ENCODE measurements at regions not wholly inside any gene's neighbourhood (a gene's known extent, or its start where the extent isn't known, plus 50 kb on each side); places are given as distances from the start of the nearest gene placed in this dataset.
A peak's percentile ranks its signal among the peaks of the same experiment; 100 is the strongest.
"Not testable (repeated sequence)": the region's sequence is repeated elsewhere in the genome, so short reads cannot be mapped to it uniquely, and the experiment has no call there.

DNA sequence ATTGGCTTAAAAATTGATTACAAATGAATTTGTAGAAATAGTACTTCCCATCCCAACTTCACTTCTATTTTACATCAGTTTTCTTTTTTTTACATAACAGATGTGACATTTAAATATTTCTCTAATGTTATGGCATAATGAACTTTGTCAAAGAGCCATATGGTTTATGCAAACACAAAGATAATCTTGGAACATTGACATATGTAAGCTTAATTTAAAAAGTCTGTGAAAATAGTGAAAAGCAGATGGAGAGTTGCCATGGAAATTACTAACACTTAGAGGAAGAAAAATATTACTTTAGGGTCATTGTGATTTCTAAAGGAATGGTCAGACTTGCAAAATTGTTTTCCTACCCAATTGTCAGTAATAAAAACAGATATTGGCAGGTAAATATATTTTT, 232.4 kb downstream of the AEBP2 start:
- no peak for DNase-seq

DNA sequence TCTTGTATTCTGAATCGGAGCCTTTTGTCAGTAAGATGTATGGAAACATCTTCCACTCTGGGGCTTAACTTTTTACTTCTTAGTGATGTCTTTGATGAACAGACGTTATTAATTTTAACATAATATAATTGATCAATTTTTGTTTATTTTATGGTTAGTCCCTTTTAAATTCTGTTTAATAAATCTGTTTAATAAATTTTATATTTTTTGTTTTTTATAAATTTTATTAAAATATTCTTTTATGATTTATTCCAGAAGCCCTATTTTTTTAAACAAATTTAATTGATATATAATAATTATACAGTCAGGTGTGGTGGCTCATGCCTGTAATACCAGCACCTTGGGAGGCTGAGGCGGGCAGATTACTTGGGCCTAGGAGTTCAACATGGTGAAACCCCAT, 235.1 kb downstream of the AEBP2 start:
- DNase-seq, result no peak

DNA sequence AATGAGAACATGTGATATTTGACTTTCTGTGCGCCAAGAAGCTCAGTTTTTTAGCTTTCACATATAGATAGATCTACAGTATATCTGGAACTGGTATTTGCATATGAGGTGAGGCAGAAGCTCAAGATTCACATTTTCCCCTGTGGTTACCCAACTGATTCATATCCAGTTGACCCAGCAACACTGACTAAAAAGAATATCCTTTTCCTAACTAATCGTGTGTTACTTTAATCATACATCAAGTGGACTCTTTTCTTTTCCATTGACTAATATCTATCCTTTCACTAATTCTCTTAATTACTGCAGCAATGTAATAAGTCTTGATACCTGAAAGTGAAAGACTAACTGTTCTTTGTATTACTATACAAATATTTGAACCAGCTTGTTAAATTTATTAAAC, 236.1 kb downstream of the AEBP2 start:
- no peak for DNase-seq

DNA sequence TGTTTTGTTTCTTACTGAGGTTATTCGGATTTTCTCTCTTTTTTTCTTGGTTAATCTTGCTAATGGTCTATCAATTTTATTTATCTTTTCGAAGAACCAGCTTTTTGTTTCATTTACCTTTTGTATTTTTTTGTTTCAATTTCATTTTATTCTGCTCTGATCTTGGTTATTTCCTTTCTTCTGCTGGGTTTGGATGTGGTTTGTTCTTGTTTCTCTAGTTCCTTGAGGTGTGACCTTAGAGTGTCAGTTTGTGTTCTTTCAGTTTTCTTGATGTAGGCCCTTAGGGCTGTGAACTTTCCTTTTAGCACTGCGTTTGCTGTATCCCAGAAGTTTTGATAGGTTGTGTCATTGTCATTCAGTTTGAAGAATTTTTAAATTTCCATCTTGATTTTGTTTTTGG, 239.2 kb downstream of the AEBP2 start:
- DNase-seq, result not testable (repeated sequence)

DNA sequence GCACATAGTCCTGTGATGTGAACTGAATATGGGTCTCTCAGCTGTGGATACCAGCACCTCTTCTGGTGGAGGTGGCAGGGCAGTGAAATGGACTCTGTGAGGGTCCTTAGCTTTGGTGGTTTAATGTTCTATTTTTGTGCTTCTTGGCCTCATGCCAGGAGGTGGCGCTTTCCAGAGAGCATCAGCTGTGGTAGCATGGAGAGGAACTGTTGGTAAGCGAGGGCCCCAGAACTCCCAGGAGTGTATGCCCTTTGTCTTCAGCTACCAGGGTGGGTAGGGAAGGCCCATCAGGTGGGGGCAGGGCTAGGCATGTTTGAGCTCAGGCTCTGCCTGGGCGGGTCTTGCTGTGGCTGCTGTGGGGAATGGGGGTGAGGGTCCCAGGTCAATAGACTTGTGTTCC, 241.7 kb downstream of the AEBP2 start:
- no peak for DNase-seq

DNA sequence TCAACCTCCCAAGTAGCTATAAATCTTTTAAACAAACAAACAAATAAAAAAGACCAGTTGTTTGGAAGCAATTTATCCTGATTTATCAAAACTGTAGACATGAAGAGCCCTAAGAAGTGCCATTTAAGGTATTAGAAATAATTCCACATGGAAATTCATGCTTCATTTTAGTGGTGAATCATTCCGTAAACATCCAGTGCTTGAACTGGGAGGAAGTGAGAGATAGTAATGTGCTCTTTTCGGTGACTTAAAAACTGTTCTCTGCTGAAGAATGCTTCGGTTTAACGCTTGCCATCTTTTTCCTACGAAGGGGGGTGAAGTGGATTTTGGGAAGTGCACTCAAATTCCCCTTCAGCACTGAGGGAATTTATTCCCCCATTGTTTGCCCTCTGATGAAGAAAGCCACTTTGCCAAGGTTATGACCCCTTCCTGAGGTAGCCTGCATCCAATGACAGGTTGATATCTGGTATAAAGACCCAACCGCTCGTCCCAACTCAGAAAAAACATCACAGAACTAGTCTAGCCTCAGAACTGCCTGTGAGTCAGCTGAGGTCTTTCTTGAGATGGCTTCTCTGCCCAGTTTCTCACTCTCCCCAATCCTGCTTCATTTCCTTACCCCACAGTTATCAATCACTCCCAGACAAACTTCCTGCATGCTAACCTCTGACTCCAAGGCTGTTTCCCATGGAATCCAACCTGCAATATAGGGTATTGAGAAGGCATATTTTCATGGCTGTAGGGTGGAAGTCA, 244.1 kb downstream of the AEBP2 start:
- DNase-seq, result peak; percentile 74

DNA sequence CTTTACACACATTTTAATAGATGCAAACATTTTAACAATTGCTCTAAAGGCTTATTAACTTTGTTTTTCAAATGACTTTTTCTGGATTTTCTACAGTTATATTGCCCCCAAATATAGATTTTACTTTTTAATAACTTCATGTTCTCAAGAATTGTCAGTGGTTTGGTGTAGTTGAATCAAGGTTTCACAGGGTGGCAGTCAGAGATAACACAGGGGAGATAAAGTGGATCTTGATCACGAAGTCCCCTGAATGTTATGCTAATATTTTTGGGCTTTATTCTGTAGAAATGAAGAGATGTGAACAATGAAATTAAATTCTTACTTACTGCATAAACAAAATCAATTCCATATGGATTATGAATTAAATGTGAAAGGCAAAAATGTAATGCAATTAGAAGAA, 248.1 kb downstream of the AEBP2 start:
- DNase-seq, result no peak

DNA sequence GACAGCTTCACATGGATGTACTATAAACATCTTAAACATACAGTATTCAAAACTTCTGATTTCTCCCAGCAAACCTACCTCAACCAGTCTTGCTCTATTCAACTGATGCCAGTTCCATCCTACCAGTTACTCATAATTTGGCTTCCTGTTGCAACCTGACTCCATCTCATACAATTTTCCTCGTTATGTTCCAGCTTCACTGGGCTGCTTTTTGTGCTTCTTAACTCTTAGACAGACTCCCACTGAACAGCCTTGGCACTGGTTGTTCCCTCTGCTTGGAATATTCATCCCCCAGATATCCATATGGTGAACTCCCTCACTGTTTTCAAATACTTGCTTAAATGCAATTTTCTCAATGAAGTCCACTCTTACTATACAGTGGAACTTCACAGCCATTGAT, 249.2 kb downstream of the AEBP2 start:
- no peak for DNase-seq

DNA sequence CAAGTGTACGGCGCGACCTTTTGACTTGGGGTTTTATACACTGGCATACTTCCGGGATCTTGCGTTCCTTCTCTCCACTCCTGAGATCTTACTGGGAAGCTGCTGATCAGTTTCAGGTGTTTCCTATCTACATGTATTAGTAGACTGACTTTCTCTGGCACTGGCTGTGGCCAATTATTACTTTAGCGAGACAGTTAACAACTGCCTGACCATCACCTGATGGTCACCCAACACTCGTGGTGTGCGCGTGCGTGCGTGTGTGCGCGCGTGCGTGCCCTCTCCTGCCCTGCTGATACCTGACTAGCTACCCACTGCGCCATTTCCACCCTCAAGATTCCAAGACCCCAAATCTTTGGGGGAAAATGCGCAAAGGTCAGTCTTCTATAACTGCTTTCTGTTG, 249.9 kb downstream of the AEBP2 start:
- peak; percentile 90 for DNase-seq

DNA sequence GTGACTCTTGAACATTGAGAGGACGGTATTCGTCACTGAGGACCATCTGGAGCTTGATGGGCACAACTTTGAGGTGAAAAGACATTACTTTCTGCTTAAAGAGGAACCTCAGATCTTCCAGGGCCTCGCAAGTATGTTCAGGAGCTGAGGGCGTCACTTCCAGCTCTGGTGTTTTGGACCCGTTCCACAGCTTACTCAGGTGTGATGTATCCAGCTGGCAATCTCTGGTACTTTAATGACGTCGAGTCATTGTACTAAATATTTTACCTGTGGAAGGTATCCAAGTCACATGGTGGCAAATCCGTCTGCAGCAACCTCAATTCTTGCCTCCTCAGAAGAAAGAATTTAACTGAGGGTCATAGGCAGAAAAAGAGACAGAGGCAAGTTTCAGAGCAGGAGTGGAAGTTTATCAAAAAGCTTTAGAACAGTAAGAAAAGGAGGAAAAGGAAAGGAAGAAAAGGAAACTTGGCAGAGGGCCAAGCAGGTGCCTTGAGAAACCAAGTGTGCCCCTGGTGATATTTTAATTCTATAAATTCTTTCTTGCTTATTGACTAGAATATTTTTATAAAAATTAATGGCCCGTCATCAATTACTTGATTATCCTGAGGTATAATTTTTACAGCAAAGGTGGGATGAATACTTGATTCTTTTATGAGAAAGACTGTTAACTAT, 250.6 kb downstream of the AEBP2 start:
- peak; percentile 95 for DNase-seq

DNA sequence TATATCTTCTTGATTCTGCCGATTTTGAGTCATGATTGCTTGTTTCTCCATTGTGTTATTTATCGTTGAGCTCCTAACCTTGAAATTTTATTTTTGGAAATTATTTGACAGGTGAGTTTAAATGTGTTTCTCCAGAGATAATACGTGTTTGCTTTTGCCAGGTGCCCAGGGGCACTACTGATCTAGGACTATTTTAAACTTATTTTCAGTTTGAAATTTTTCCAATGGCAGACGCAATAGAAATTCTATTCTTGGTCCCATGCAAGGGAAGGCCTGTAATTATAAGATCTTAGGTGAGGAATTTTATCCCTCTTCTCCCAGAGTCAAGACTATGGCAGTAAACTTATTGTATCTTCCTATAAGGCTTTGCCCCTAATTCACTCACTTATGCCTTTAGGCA, 252.8 kb downstream of the AEBP2 start:
- no peak for DNase-seq

DNA sequence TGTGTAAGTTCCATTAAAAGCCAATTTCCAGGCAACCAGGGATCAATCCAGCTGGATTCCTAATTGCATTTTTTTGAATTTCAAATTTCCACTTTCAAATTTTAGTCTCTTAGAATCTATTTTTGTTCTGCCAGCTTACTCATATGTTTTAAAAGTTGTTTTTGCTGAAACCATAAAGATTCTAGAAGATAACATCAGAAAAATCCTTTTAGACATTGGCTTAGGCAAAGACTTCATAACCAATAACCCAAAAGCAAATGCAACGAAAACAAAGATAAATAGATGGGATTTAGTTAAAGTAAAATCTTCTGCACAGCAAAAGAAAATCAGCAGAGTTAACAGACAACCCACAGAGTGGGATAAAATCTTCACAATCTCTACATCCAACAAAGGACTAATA, 253.3 kb downstream of the AEBP2 start:
- no peak for DNase-seq

DNA sequence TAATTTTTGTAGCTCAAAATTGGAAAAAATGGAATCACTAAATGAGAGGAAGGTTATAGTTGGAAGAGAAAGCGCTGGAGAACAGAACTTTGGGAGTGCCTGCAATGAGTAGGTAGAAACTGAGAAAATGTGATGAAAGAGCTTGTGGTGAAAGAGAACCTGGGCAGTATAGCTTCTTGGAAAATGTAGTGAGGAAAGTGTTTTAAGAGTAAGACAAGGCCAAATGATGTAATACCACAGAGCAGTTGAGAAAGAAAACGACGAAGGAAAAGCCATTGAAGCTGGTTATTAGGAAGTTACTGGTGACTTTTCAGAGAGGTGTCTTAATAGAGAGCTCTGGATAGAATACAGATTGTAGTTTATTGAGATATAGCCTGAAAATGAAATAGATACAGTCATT, 255.3 kb downstream of the AEBP2 start:
- DNase-seq, result no peak

DNA sequence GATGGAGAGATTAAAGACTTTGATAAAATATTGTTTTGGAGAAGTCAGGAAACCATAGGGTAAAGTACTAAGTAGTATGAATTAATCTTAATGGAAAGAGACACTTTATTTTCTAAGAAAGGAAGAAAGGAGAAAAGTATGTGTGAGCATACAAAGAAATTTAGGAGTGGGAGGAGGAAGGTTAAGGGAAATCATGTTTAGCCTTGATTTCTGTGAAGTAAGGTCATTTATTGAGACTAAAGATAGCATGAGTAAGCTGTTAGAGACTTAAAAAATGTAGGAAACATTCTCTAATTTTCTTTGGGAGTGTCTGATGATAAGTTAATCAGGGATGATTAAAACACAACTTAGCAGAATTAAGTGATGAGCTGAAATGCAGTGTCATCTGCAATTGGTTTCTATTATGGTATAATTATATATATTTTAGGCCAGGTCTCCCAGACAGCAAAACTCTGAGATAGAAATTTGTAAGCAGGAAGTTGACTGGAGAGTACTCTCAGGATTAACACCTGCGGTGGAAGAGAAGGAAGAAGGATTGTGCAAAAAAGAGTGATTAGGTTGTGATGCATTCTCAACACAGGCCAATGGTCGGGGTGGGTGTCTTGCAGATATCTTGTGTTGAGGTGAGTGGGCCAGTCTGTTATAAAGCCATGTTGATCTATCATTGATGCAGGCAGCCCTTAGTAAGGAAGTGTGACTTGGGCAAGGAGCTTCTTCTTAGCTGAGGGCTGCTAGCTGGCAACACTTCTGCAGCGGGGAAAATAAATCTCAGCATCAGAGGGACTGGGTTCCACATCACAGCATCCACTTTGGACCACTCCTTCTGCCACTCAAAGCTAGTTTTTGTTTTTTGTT, 256.2 kb downstream of the AEBP2 start:
- DNase-seq, result no peak

DNA sequence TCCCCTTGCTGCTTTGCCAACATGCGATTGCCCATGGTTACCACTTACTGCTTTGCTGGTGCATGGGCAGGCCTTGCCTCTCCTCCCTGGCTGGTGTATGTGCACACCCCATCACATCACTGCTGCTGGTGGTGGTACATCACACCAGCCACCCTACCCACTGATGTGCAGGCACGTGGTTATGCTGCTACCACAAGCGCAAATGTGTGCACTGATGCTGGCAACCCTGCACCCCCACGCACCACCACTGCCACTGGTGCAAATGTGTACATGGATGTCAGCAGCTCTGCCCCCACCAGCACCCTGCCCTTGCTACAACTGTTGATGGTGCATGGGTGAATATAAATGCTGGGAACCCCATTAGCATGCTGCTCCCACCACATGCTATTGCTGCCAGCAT, 261.7 kb downstream of the AEBP2 start:
- DNase-seq, result no peak

DNA sequence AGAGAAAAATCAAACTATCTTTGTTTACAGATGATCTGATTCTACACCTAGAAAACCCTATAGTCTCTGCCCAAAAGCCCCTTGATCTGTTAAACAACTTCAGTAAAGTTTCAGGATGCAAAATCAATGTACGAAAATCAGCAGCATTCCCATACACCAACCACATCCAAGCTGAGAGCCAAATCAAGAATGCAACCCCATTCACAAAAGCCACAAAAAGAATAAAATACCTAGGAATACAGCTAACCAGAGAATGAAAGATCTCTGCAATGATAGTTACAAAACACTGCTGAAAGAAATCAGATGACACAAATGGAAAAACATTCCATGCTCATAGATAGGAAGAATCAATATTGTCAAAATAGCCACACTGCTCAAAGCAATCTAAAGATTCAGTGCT, 265.7 kb downstream of the AEBP2 start:
- DNase-seq, result no peak

DNA sequence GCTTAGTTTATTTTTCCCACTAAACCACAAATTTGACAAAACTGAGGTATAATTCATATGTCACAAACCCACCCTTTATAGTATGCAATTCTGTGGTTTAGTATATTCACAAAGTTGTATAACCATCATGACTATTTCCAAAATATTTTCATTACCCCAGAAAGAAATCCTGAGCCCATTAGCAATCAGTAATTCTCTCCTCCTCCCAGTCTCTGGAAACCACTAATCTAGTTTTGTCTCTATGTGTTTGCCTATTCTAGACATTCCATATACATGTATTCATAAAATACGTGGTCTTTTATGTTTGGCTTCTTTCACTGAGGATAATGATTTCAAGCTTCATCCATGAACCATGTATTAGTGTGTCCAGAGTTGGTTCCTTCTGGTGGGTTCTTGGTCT, 267.6 kb downstream of the AEBP2 start:
- no peak for DNase-seq

DNA sequence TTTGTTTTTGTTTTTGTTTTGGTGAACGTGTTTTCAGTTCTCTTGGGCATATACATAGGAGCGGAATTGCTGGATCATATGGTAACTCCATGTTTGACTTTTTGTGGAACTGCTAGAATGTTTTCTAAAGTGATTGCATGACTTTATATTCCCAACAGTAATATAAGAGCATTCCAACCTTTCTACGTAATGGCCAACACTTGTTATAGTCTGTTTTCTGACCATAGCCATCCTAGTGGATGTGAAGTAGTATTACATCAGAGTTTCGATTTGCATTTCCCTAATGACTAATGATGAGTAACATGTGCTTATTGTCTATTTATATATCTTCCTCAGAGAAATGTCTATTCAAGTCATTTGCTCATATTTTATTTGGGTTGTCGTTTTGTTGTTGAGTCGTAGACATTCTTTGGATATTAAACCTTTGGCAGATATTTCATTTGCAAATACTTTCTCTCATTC, 268.7 kb downstream of the AEBP2 start:
- peak; percentile 64 for DNase-seq

DNA sequence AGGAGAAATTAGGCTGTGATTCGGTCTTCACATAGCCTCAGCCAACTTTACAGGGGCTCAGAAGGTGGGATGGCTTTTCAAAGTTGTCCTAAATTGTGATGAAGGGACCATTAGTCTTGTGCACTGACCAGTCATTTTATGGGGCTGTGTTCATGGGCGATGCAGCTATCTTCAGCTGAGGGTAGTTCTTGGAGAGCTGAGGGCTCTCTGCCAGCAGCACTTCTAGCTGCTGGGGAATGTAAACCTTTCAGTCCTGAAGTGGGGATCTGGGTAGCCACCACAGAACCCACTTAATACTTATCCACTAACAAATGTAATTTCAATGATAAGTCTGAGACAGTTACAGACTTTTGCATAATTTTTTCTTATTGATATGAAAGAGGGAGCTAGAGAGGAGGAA, 270.6 kb downstream of the AEBP2 start:
- DNase-seq, result no peak

DNA sequence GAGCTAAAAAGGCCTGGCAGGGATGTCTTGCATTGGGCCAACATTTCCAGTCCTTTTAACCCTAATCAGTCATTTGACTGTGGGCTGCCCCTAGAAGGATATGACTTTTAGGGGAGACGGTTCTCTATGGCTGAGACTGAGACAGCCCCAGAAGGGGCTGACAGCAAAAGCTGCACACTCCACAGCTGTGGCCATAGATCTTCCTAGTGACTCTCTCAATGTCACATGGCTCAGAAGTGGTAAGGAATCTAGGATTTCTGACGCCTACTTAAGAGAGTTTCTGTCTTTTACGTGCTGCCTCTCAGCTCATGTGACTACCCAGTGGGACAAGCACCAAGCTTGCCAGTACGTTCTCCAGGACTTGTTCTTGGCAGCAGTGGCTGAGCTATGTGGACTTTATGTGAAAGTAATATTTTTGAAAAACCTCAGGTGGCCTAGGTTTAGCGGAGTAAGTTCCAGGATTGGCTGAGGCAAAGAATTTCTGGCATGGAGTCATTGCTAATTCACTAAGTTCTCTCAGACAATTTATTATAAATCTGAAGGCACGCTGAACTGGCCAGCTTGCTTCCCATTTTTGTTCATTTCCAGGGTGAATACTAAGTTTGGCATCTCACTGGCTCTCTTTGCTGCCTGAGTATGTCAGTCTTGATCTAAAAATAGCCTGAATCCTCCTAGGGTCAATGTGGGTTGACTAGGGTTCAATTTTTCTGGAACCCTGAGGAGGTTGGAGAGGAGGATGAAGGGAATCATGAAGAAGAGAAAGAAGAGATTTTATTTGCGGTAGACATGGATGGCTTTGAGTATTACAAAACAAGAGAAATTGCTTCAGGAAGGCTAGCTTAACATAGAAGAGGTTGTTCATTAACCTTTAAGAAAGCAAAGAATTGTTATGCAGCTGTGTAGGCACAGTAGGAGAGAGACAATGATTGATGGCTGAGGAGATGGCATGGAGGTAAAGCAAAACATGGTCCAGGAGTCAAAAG, 271.8 kb downstream of the AEBP2 start:
- DNase-seq, result peak; percentile 22

DNA sequence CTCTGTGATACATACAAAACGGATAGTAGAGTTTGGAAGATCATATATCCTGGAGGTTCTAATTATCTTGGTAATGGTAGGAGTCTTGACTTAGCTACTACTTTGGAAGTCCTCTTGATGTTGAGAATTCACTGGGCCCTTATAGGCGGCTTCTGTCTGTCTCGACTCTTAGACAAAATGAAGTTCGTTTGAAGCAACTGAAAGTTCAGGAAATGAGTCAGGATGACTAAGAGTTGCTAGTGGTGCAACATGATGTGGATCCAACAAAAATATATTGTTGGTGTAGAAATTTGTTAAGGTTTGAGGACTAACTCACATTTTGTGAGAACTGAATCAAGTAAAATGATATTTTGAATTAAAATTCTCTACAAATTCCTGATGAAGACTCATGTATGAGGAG, 272.7 kb downstream of the AEBP2 start:
- peak; percentile 44 for DNase-seq

DNA sequence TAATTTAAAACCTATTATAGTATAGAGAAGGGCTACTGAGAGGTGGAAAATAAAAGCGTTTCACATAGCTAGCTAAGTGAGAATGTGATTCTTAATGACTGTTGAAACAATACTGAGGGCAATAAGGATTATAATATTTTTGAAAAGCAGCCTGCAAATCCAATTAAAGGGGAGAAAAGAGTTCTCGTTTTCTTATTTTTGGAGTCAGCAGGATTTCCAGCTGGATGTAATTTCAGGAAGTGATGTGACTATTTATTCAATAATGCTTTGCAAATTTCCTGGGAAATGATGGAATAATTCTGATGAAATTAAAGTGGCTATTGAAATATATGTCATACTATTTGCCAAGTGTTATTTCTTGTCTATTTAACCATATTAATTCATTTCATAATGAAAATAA, 279.1 kb downstream of the AEBP2 start:
- no peak for DNase-seq

DNA sequence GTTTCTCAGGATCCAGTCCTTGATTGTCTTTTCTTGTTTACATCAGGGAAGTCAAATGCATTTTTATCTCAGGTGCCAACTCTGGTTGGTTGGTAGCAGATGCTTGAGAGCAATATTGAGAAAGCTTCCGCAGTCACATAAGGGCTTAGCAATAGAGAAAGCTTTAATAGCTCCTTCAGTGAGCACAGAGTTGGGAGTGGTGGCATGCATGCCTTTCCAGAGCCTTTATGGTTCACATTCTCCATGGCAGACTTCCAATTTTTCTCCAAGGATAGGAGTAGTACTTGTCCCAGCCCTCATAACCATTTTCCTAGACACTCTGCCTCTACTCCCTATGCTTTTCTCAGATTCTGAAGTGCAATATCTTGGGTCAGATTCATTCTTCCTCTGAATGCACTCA, 280.4 kb downstream of the AEBP2 start:
- DNase-seq, result peak; percentile 63

Measured in DMS53 (cell line).